ENCODE measurements at regions not wholly inside any gene's neighbourhood (a gene's known extent, or its start where the extent isn't known, plus 50 kb on each side); places are given as distances from the start of the nearest gene placed in this dataset.

GRCh38 chr12:118513611-118514010 is 137.3 kb downstream of the SUDS3 start:
- no peak for DNase-seq
- Histone ChIP-seq H3K27ac (no peak overlapping the region), H3K27me3 (no peaks in the 10 kb centered on the region), H3K9me3 (replicated peaks in 1 of 3) (no peaks in the 10 kb centered on the region), H3K36me3 (replicated peaks in 1 of 2) (no peaks in the 10 kb centered on the region), H3K4me1 (replicated peaks in 1 of 2) (no peaks in the 10 kb centered on the region), H3K4me3 (no peak overlapping the region)
- TF ChIP-seq, protein P1, sequence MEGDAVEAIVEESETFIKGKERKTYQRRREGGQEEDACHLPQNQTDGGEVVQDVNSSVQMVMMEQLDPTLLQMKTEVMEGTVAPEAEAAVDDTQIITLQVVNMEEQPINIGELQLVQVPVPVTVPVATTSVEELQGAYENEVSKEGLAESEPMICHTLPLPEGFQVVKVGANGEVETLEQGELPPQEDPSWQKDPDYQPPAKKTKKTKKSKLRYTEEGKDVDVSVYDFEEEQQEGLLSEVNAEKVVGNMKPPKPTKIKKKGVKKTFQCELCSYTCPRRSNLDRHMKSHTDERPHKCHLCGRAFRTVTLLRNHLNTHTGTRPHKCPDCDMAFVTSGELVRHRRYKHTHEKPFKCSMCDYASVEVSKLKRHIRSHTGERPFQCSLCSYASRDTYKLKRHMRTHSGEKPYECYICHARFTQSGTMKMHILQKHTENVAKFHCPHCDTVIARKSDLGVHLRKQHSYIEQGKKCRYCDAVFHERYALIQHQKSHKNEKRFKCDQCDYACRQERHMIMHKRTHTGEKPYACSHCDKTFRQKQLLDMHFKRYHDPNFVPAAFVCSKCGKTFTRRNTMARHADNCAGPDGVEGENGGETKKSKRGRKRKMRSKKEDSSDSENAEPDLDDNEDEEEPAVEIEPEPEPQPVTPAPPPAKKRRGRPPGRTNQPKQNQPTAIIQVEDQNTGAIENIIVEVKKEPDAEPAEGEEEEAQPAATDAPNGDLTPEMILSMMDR (IDR thresholded peaks at IDR 0.05) = no peak
- no peak for TF ChIP-seq POLR2A (IDR thresholded peaks at IDR 0.05)
- WGBS, 4 donors = 72 to 81% (median 79%) methylated on average over 4 of the region's 4 CpGs
- intact Hi-C loops (cut with DNase I) = no loop called here

GRCh38 chr12:118514297-118514696 is 137.9 kb downstream of the SUDS3 start:
- intact Hi-C loops (cut with DNase I) = no loop called here
- TF ChIP-seq POLR2A (IDR thresholded peaks at IDR 0.05) = no peak
- TF ChIP-seq, protein P1 (IDR thresholded peaks at IDR 0.05) = no peak
- H3K27ac ChIP-seq = no peak overlapping the region
- H3K4me3 ChIP-seq = no peak overlapping the region
- DNase-seq = no peak
- no peaks in the 10 kb centered on the region for H3K36me3 ChIP-seq (replicated peaks in 1 of 2)
- no peaks in the 10 kb centered on the region for H3K27me3 ChIP-seq
- H3K4me1 ChIP-seq (replicated peaks in 1 of 2) = no peaks in the 10 kb centered on the region
- 88 to 97% (median 93%) methylated on average over 3 of the region's 3 CpGs for WGBS, 4 donors
- no peaks in the 10 kb centered on the region for H3K9me3 ChIP-seq (replicated peaks in 1 of 3)

- intact Hi-C loops (cut with DNase I) = no loop called here
Observed at GRCh38 chr12:118520214-118521035, 144.1 kb downstream of the SUDS3 start.

GRCh38 chr12:118521036-118521370 is 144.6 kb downstream of the SUDS3 start:
- Histone ChIP-seq H3K27me3 (no peaks in the 10 kb centered on the region), H3K4me1 (replicated peaks in 1 of 2) (peaks cover 4 to 16% of the 10 kb centered on the region in 2 donors), H3K27ac (peak overlapping the region in 1 of 5 donors; percentile 47), H3K4me3 (no peak overlapping the region), H3K9me3 (replicated peaks in 1 of 3) (no peaks in the 10 kb centered on the region), H3K36me3 (replicated peaks in 1 of 2) (no peaks in the 10 kb centered on the region)
- WGBS, 4 donors = 11 to 26% (median 21%) methylated on average over 2 of the region's 2 CpGs
- intact Hi-C loops (cut with DNase I) = no loop called here
- no peak for DNase-seq
- TF ChIP-seq POLR2A (IDR thresholded peaks at IDR 0.05) = no peak
- TF ChIP-seq, protein P1 (IDR thresholded peaks at IDR 0.05) = no peak

More at GRCh38 chr12:118520214-118521035, 144.1 kb downstream of the SUDS3 start:
- no peaks in the 10 kb centered on the region for H3K36me3 ChIP-seq (replicated peaks in 1 of 2)
- DNase-seq = peak; percentile 31 to 65 (median 56)
- no peak overlapping the region for H3K4me3 ChIP-seq
- WGBS, 4 donors = 63 to 80% (median 73%) methylated on average over 10 of the region's 10 CpGs
- H3K27me3 ChIP-seq = no peaks in the 10 kb centered on the region
- TF ChIP-seq POLR2A (IDR thresholded peaks at IDR 0.05) = no peak
- no peaks in the 10 kb centered on the region for H3K9me3 ChIP-seq (replicated peaks in 1 of 3)
- peak overlapping the region in 2 of 5 donors; percentile 44 to 47 for H3K27ac ChIP-seq
- peaks cover 4 to 16% of the 10 kb centered on the region in 2 donors for H3K4me1 ChIP-seq (replicated peaks in 1 of 2)

DNA sequence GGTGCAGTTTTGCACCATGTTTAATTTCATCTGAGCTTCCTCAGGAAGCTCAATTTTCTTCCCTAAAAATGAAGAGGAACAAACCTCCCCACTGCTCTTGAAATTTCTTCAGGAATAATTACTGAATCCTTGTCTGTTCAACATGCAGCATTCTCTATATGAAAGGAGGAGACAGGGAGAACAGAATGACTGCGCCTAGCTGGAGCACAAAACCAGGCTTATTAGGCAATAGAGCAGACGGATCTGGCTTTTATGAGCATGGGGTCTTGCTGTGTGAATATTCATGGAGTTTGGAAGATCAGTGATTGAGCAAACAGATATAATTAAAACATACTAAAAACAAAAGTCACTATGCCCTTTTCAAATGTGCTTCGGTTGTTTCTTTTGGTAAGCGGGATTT is 148.1 kb downstream of the SUDS3 start:
- 92 to 95% (median 94%) methylated on average over 4 of the region's 4 CpGs for WGBS, 4 donors
- no peaks in the 10 kb centered on the region for H3K36me3 ChIP-seq (replicated peaks in 1 of 2)
- H3K4me1 ChIP-seq (replicated peaks in 1 of 2) = peaks cover 4 to 16% of the 10 kb centered on the region in 2 donors
- no peaks in the 10 kb centered on the region for H3K9me3 ChIP-seq (replicated peaks in 1 of 3)
- H3K27ac ChIP-seq = no peak overlapping the region
- TF ChIP-seq POLR2A (IDR thresholded peaks at IDR 0.05) = no peak
- TF ChIP-seq, protein P1 (IDR thresholded peaks at IDR 0.05) = no peak
- no peak overlapping the region for H3K4me3 ChIP-seq
- no peaks in the 10 kb centered on the region for H3K27me3 ChIP-seq
- DNase-seq = no peak
- intact Hi-C loops (cut with DNase I) = no loop called here
